ENCODE measurements at regions not wholly inside any gene's neighbourhood (a gene's known extent, or its start where the extent isn't known, plus 50 kb on each side); places are given as distances from the start of the nearest gene placed in this dataset.

DNA sequence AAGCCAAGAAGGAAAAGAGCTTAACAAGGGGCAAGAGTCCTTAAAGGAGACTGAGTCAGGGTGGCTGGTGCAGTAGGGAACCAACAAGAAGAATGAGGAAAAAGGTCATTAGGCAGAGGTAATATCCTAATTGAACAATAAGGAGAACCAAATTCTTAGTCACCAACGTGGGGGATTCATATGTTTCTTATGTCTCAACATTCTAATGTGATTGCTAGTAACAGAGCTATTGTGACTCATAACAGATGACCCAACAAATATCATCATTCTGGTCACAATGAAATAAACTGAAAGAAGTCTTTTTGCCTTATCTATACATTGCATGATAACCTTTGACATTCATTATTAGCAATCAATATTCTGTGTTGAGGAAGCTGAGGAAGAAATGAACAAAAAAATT lies 101.6 kb downstream of the RAP2A start:
- no peak for TF ChIP-seq CTCF (conservative IDR thresholded peaks at IDR 0.05 in 1 of 2, IDR thresholded peaks at IDR 0.05 in 1 of 2; ENCODE audit: extremely low read depth in 1 of 2, insufficient read depth in 1 of 2, low read depth in 1 of 2, low read length in 2 of 2)
- TF ChIP-seq EZH2 (IDR thresholded peaks at IDR 0.05; ENCODE audit: borderline replicate concordance, low read length): no peak
